GM23338 (cell line): ENCODE measurements at regions not wholly inside any gene's neighbourhood (a gene's known extent, or its start where the extent isn't known, plus 50 kb on each side); places are given as distances from the start of the nearest gene placed in this dataset.

Source experiments
- CREB1 ChIP-seq: fragments of 250-450 bp; sonication (Bioruptor Pico); IDR thresholded peaks from 2 replicates; pipeline ENCODE4 v1.5.0; 2020; ENCODE audit warnings: low read depth, mild to moderate bottlenecking, moderate library complexity
- CTCF ChIP-seq, 2 experiments: fragments of 200-600 bp in 1 of 2; sonication (generic) in 1 of 2; conservative IDR thresholded peaks; 2 replicates each; pipeline versions ENCODE4 v1.5.1 to v1.6.1; 2016 to 2017; ENCODE audit warnings: antibody characterized with exemption in 2 of 2, low read depth in 2 of 2, mild to moderate bottlenecking in 2 of 2, moderate library complexity in 1 of 2
- EZH2 ChIP-seq: fragments of 200-600 bp; sonication (generic); IDR thresholded peaks from one replicate; pipeline ENCODE4 v1.8.0; 2017; ENCODE audit warnings: antibody characterized with exemption, mild to moderate bottlenecking, low read depth; ENCODE audit not compliant: unreplicated experiment
- EZH2phosphoT487 ChIP-seq: fragments of 200-600 bp; sonication (generic); IDR thresholded peaks from one replicate; pipeline ENCODE4 v1.8.1; 2018; ENCODE audit warnings: antibody characterized with exemption; ENCODE audit not compliant: unreplicated experiment
- JUNB ChIP-seq: IDR thresholded peaks from one replicate; pipeline ENCODE4 v1.6.1; 2016; ENCODE audit warnings: antibody characterized with exemption; ENCODE audit not compliant: unreplicated experiment
- NANOG ChIP-seq: IDR thresholded peaks from 2 replicates; pipeline ENCODE4 v1.6.1; 2016; ENCODE audit warnings: antibody characterized with exemption, borderline replicate concordance
- POLR2AphosphoS5 ChIP-seq: IDR thresholded peaks from 2 replicates; pipeline ENCODE4 v1.6.1; 2016; ENCODE audit warnings: antibody characterized with exemption, low read depth
- REST ChIP-seq: IDR thresholded peaks from one replicate; pipeline ENCODE4 v1.6.1; 2018; ENCODE audit warnings: antibody characterized with exemption; ENCODE audit not compliant: unreplicated experiment
- STAT1 ChIP-seq: IDR thresholded peaks from one replicate; pipeline ENCODE4 v1.6.1; 2016; ENCODE audit warnings: antibody characterized with exemption; ENCODE audit not compliant: unreplicated experiment
- ZNF114 ChIP-seq: fragments of 250-450 bp; sonication (Bioruptor Pico); IDR thresholded peaks from 2 replicates; pipeline ENCODE4 v1.5.0; 2020; ENCODE audit warnings: mild to moderate bottlenecking, moderate library complexity
- ZNF331 ChIP-seq: fragments of 250-450 bp; sonication (Bioruptor Pico); IDR thresholded peaks from 2 replicates; pipeline ENCODE4 v1.5.0; 2020; ENCODE audit warnings: low read depth, mild to moderate bottlenecking, moderate library complexity
- ZNF462 ChIP-seq: fragments of 250-450 bp; sonication (Bioruptor Pico); IDR thresholded peaks from 2 replicates; pipeline ENCODE4 v1.5.0; 2020; ENCODE audit warnings: mild to moderate bottlenecking, moderate library complexity
- TF ChIP-seq, protein P1 (sequence below): IDR thresholded peaks from 2 replicates; pipeline ENCODE4 v1.6.1; 2016; ENCODE audit warnings: antibody characterized with exemption

- TF ChIP-seq CTCF (conservative IDR thresholded peaks at IDR 0.05; ENCODE audit: low read depth in 2 of 2) (no peak), POLR2AphosphoS5 (no peak), EZH2 (no peak), EZH2phosphoT487 (no peak), STAT1 (no peak), REST (no peak), NANOG (no peak), ZNF114 (no peak), CREB1 (CRISPR knock-in tag) (no peak), ZNF331 (no peak), JUNB (no peak), ZNF462 (CRISPR knock-in tag) (no peak)
- TF ChIP-seq, protein P1, sequence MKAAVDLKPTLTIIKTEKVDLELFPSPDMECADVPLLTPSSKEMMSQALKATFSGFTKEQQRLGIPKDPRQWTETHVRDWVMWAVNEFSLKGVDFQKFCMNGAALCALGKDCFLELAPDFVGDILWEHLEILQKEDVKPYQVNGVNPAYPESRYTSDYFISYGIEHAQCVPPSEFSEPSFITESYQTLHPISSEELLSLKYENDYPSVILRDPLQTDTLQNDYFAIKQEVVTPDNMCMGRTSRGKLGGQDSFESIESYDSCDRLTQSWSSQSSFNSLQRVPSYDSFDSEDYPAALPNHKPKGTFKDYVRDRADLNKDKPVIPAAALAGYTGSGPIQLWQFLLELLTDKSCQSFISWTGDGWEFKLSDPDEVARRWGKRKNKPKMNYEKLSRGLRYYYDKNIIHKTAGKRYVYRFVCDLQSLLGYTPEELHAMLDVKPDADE: no peak
Observed at GRCh38 chr4:34412233-34412632, 1832.1 kb downstream of the ARAP2 start.
